Liver (tissue), 3 donors: ENCODE measurements at regions not wholly inside any gene's neighbourhood (a gene's known extent, or its start where the extent isn't known, plus 50 kb on each side); places are given as distances from the start of the nearest gene placed in this dataset.
"Not testable (repeated sequence)": the region's sequence is repeated elsewhere in the genome, so short reads cannot be mapped to it uniquely, and the experiment has no call there.

Source experiments
- CTCF ChIP-seq: fragments of 150-350 bp; IDR thresholded peaks from 2 replicates; pipeline ENCODE4 v1.5.1; 2017; ENCODE audit warnings: improper control_type of control experiment, low read depth, low read length; ENCODE audit not compliant: missing input control
- EGR1 ChIP-seq, 2 donors: IDR thresholded peaks; 2 replicates each; pipeline ENCODE4 v1.6.1; 2016 to 2018; ENCODE audit warnings: antibody characterized with exemption in 2 of 2, low read depth in 2 of 2
- GABPA ChIP-seq, 2 donors: IDR thresholded peaks in 1 of 2; conservative IDR thresholded peaks in 1 of 2; 2 replicates each; pipeline ENCODE4 v1.6.1; 2016; ENCODE audit warnings: antibody characterized with exemption in 2 of 2, mild to moderate bottlenecking in 1 of 2, moderate library complexity in 1 of 2
- TF ChIP-seq, protein P1 (sequence below): IDR thresholded peaks from 2 replicates; pipeline ENCODE4 v1.6.1; 2016; ENCODE audit warnings: antibody characterized with exemption
- donor health status: healthy.
- donor health status: healthy.

GRCh38 chr11:134941936-134942600 lies 530.0 kb upstream of the B3GAT1 start:
- not testable (repeated sequence) for TF ChIP-seq CTCF; GABPA (IDR thresholded peaks at IDR 0.05 in 1 of 2, conservative IDR thresholded peaks at IDR 0.05 in 1 of 2); EGR1 (IDR thresholded peaks at IDR 0.05; ENCODE audit: low read depth in 2 of 2)
- TF ChIP-seq, protein P1, sequence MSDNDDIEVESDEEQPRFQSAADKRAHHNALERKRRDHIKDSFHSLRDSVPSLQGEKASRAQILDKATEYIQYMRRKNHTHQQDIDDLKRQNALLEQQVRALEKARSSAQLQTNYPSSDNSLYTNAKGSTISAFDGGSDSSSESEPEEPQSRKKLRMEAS = not testable (repeated sequence)
